Trophoblast cell (in vitro differentiated cells and primary cell): ENCODE measurements at regions not wholly inside any gene's neighbourhood (a gene's known extent, or its start where the extent isn't known, plus 50 kb on each side); places are given as distances from the start of the nearest gene placed in this dataset.
"Not testable (repeated sequence)": the region's sequence is repeated elsewhere in the genome, so short reads cannot be mapped to it uniquely, and the experiment has no call there.

Experiments used
- DNase-seq, 2 donors: peaks; one replicate each; pipeline ENCODE4 v3.0.0-alpha.2; 2016
- H2AFZ ChIP-seq: 2 replicates; pipeline ENCODE4 v1.6.1; 2013; ENCODE audit warnings: low read length, moderate library complexity, mild to moderate bottlenecking; ENCODE audit not compliant: insufficient read depth, poor library complexity
- H2AK5ac ChIP-seq: 2 replicates; pipeline ENCODE4 v1.6.1; 2013; ENCODE audit warnings: mild to moderate bottlenecking, low read length
- H2BK120ac ChIP-seq: 2 replicates; pipeline ENCODE4 v1.6.1; 2013; ENCODE audit warnings: low read length, mild to moderate bottlenecking, moderate library complexity; ENCODE audit not compliant: insufficient read depth, poor library complexity
- H2BK12ac ChIP-seq: 2 replicates; pipeline ENCODE4 v1.6.1; 2013; ENCODE audit warnings: mild to moderate bottlenecking, low read length, moderate library complexity
- H2BK5ac ChIP-seq: 2 replicates; pipeline ENCODE4 v1.6.1; 2013; ENCODE audit warnings: low read length, low read depth, moderate library complexity, mild to moderate bottlenecking; ENCODE audit not compliant: poor library complexity
- H3K14ac ChIP-seq: 2 replicates; pipeline ENCODE4 v1.6.1; 2013; ENCODE audit warnings: mild to moderate bottlenecking, low read length
- H3K18ac ChIP-seq: 2 replicates; pipeline ENCODE4 v1.6.1; 2013; ENCODE audit warnings: mild to moderate bottlenecking, low read length
- H3K23ac ChIP-seq: 2 replicates; pipeline ENCODE4 v1.6.1; 2013; ENCODE audit warnings: low read length
- H3K27ac ChIP-seq: 2 replicates; pipeline ENCODE4 v1.5.1; 2013; ENCODE audit warnings: low read depth, mild to moderate bottlenecking, inconsistent platforms, low read length, moderate library complexity
- H3K27me3 ChIP-seq: 2 replicates; pipeline ENCODE4 v1.6.1; 2013; ENCODE audit warnings: inconsistent platforms, mild to moderate bottlenecking, low read length, moderate library complexity; ENCODE audit not compliant: insufficient read depth
- H3K36me3 ChIP-seq, 2 experiments: 1 replicate in 1 of 2; 2 replicates in 1 of 2; pipeline ENCODE4 v1.6.1; 2013; ENCODE audit warnings: low read length in 2 of 2, mild to moderate bottlenecking in 2 of 2, moderate library complexity in 1 of 2; ENCODE audit not compliant: insufficient read depth in 2 of 2, control insufficient read depth in 1 of 2
- H3K4ac ChIP-seq: 2 replicates; pipeline ENCODE4 v1.6.1; 2013; ENCODE audit warnings: low read depth, mild to moderate bottlenecking, low read length, moderate library complexity
- H3K4me1 ChIP-seq, 2 experiments: 1 replicate in 1 of 2; 2 replicates in 1 of 2; pipeline ENCODE4 v1.6.1; 2013; ENCODE audit warnings: low read length in 2 of 2, mild to moderate bottlenecking in 2 of 2, moderate library complexity in 1 of 2; ENCODE audit not compliant: insufficient read depth in 2 of 2, control insufficient read depth in 1 of 2
- H3K4me2 ChIP-seq: 2 replicates; pipeline ENCODE4 v1.6.1; 2013; ENCODE audit warnings: inconsistent platforms, mild to moderate bottlenecking, low read length, moderate library complexity
- H3K4me3 ChIP-seq: 2 replicates; pipeline ENCODE4 v1.5.1; 2013; ENCODE audit warnings: mild to moderate bottlenecking, low read depth, low read length, inconsistent platforms
- H3K79me1 ChIP-seq: one replicate; pipeline ENCODE4 v1.6.1; 2013; ENCODE audit warnings: low read length
- H3K79me2 ChIP-seq: 2 replicates; pipeline ENCODE4 v1.6.1; 2013; ENCODE audit warnings: low read length, mild to moderate bottlenecking; ENCODE audit not compliant: control insufficient read depth, insufficient read depth, poor library complexity
- H3K9ac ChIP-seq: 2 replicates; pipeline ENCODE4 v1.6.1; 2013; ENCODE audit warnings: mild to moderate bottlenecking, low read length
- H3K9me3 ChIP-seq: 2 replicates; pipeline ENCODE4 v1.6.1; 2013; ENCODE audit warnings: low read depth, mild to moderate bottlenecking, control low read depth, inconsistent platforms, low read length; ENCODE audit not compliant: insufficient read depth
- H4K12ac ChIP-seq: 2 replicates; pipeline ENCODE4 v1.6.1; 2013; ENCODE audit warnings: low read depth, mild to moderate bottlenecking, low read length, moderate library complexity
- H4K8ac ChIP-seq: 2 replicates; pipeline ENCODE4 v1.6.1; 2013; ENCODE audit warnings: low read depth, mild to moderate bottlenecking, low read length, moderate library complexity
- H4K91ac ChIP-seq: one replicate; pipeline ENCODE4 v1.6.1; 2013; ENCODE audit warnings: low read depth, mild to moderate bottlenecking, low read length, moderate library complexity
- WGBS: extraction: QIAGEN DNeasy Blood & Tissue Kit; methylation state at CpG from one replicate; pipeline ENCODE4 v1.1.7; 2013; ENCODE audit warnings: missing lambda C conversion rate; ENCODE audit not compliant: insufficient read length, insufficient coverage; ENCODE audit errors: extremely low coverage; 5-methylcytosine and 5-hydroxymethylcytosine counted together

- not testable (repeated sequence) for H4K12ac ChIP-seq, H3K9me3 ChIP-seq, H2AFZ ChIP-seq, H4K91ac ChIP-seq, H3K9ac ChIP-seq, H2BK5ac ChIP-seq, H3K27ac ChIP-seq, H2BK120ac ChIP-seq, H3K4me1 ChIP-seq, H3K14ac ChIP-seq, H2AK5ac ChIP-seq, H4K8ac ChIP-seq, H3K18ac ChIP-seq, H2BK12ac ChIP-seq, H3K4me3 ChIP-seq, H3K4ac ChIP-seq, H3K79me2 ChIP-seq, H3K4me2 ChIP-seq, H3K36me3 ChIP-seq, H3K23ac ChIP-seq, H3K79me1 ChIP-seq, H3K27me3 ChIP-seq, DNase-seq
- no CpG with 5 or more reads among the region's 6 CpGs for WGBS
These were observed 94.5 kb downstream of the TRIM69 start for GRCh38 chr15:44830692-44831408.

GRCh38 chr15:44831409-44831741 lies 95.0 kb downstream of the TRIM69 start:
- not testable (repeated sequence) for H3K36me3 ChIP-seq, H3K79me1 ChIP-seq, H3K4me1 ChIP-seq, H3K27me3 ChIP-seq, H2BK12ac ChIP-seq, H3K4me2 ChIP-seq, H2AFZ ChIP-seq, H3K27ac ChIP-seq, H3K14ac ChIP-seq, H3K4me3 ChIP-seq, H3K9me3 ChIP-seq, H3K79me2 ChIP-seq, H2AK5ac ChIP-seq, H2BK120ac ChIP-seq, H3K9ac ChIP-seq, H3K4ac ChIP-seq, H3K23ac ChIP-seq, H4K12ac ChIP-seq, DNase-seq, H4K91ac ChIP-seq, H3K18ac ChIP-seq, H2BK5ac ChIP-seq, H4K8ac ChIP-seq
- no CpG with 5 or more reads among the region's 8 CpGs for WGBS

- H3K4me2 ChIP-seq, H2AFZ ChIP-seq, H4K12ac ChIP-seq, DNase-seq, H3K9me3 ChIP-seq, H3K27ac ChIP-seq, H3K79me1 ChIP-seq, H4K91ac ChIP-seq, H2AK5ac ChIP-seq, H3K79me2 ChIP-seq, H3K14ac ChIP-seq, H3K4me1 ChIP-seq, H3K4ac ChIP-seq, H4K8ac ChIP-seq, H3K18ac ChIP-seq, H3K23ac ChIP-seq, H3K4me3 ChIP-seq, H2BK12ac ChIP-seq, H2BK120ac ChIP-seq, H2BK5ac ChIP-seq, H3K27me3 ChIP-seq, H3K9ac ChIP-seq, H3K36me3 ChIP-seq: not testable (repeated sequence)
- WGBS, result no CpG with 5 or more reads among the region's 5 CpGs
These were observed 95.8 kb downstream of the TRIM69 start for GRCh38 chr15:44832133-44832532.

GRCh38 chr15:44833081-44833480 lies 96.8 kb downstream of the TRIM69 start:
- not testable (repeated sequence) for H3K18ac ChIP-seq, H3K23ac ChIP-seq, H3K4me3 ChIP-seq, H3K79me1 ChIP-seq, H3K9me3 ChIP-seq, H3K14ac ChIP-seq, H3K27ac ChIP-seq, H4K8ac ChIP-seq, H3K36me3 ChIP-seq, H3K79me2 ChIP-seq, H4K91ac ChIP-seq, H4K12ac ChIP-seq, H2BK120ac ChIP-seq, H2BK12ac ChIP-seq, H2AFZ ChIP-seq, H3K27me3 ChIP-seq, H2AK5ac ChIP-seq, H2BK5ac ChIP-seq, H3K9ac ChIP-seq, DNase-seq, H3K4me2 ChIP-seq, H3K4me1 ChIP-seq, H3K4ac ChIP-seq
- WGBS, result no CpG with 5 or more reads among the region's 5 CpGs
